Aorta (tissue), 5 donors: ENCODE measurements at regions not wholly inside any gene's neighbourhood (a gene's known extent, or its start where the extent isn't known, plus 50 kb on each side); places are given as distances from the start of the nearest gene placed in this dataset.

Experiments
- ATAC-seq: fragments of 200-7000 bp; cut with Tn5 transposase; one replicate; pipeline ENCODE4 v1.9.1; 2022; ENCODE audit warnings: moderate library complexity; ENCODE audit not compliant: low FRiP score
- DNase-seq, 2 donors: peaks; one replicate each; pipeline ENCODE4 v3.0.0-alpha.2; 2020
- H3K27ac ChIP-seq, 2 donors: one replicate each; pipeline ENCODE4 v1.5.1; 2013; ENCODE audit warnings: low read length in 2 of 2, mild to moderate bottlenecking in 2 of 2, moderate library complexity in 2 of 2, control low read depth in 1 of 2, inconsistent platforms in 1 of 2, low read depth in 1 of 2
- H3K27me3 ChIP-seq, 2 donors: one replicate each; pipeline ENCODE4 v1.6.1; 2013; ENCODE audit warnings: control low read depth in 1 of 2, low read length in 1 of 2, mild to moderate bottlenecking in 1 of 2, moderate library complexity in 1 of 2; ENCODE audit not compliant: insufficient read depth in 2 of 2, control insufficient read depth in 1 of 2
- H3K36me3 ChIP-seq, 2 donors: one replicate each; pipeline ENCODE4 v1.6.1; 2013; ENCODE audit warnings: control low read depth in 1 of 2, low read length in 1 of 2, mild to moderate bottlenecking in 1 of 2; ENCODE audit not compliant: insufficient read depth in 2 of 2, control insufficient read depth in 1 of 2
- H3K4me1 ChIP-seq, 2 donors: one replicate each; pipeline ENCODE4 v1.6.1; 2013; ENCODE audit warnings: low read length in 2 of 2, control low read depth in 1 of 2, mild to moderate bottlenecking in 1 of 2, moderate library complexity in 1 of 2; ENCODE audit not compliant: insufficient read depth in 2 of 2, control insufficient read depth in 1 of 2
- H3K4me3 ChIP-seq, 2 donors: one replicate each; pipeline ENCODE4 v1.5.1; 2013; ENCODE audit warnings: low read length in 2 of 2, control low read depth in 1 of 2, mild to moderate bottlenecking in 1 of 2
- H3K9me3 ChIP-seq: one replicate; pipeline ENCODE4 v1.6.1; 2013; ENCODE audit warnings: mild to moderate bottlenecking, low read length; ENCODE audit not compliant: control insufficient read depth
- WGBS, 2 donors: extraction: QIAGEN DNeasy Blood & Tissue Kit; methylation state at CpG; one replicate each; pipeline ENCODE4 v1.1.7; 2013; 5-methylcytosine and 5-hydroxymethylcytosine counted together
- intact Hi-C, 2 donors: fragments of 100-400 bp; cut with DNase I; formaldehyde crosslinking; loops; one replicate each; pipeline versions ENCODE4 v1.14.2 to v1.15.0; 2022
- donor health status: healthy with polysubstance abuse.
- donor health status: Bipolar disorder and iron deficiency.
- donor health status: DM: no; HTN: no; CAD: no.
- donor health status: DM: no; HTN: no; CAD: no.
- donor health status: DM: yes; HTN: yes; CAD: no.

DNA sequence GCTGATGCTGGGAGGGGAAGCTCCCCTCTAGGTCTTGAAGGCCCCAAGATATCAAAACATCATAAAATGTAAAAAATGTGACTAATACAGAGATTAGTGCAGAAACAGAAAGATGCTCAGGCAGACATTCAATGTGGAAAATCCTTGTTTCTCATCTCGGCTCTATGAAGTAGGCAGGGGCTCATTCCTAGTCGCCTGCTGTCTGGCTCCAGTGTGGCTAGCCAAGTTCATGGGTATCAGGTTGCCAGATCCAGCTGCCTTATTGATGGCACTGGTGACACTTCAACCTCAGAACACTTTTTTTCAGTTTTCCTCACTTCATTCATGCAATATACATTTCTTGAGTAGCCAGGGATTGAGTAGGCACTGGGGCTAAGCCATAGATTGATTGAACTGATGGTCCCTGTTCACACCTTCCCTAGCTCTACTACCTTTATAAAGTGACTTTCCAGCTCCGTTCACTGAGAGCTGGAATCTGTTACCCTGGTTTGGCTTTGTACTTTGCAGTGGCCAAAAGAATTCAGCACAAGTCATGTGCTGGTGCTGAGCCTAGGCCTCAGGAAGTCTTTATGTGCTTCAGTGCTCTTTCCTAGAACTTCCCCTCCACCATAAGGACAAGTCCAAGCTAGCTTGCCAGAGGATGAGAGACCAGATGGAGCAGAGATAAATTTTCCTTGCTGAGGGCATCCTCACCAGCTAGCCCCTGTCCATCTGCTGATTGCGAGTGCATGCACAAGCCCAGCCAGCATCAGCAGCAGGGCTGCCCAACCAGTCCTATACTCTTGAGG is 373.6 kb upstream of the ST6GAL2 start:
- WGBS, 2 donors, result 91 to 92% methylated on average over 4 of the region's 4 CpGs
- H3K4me1 ChIP-seq, result no peaks in the 10 kb centered on the region
- ATAC-seq (no peak), DNase-seq (no peak)
- H3K9me3 ChIP-seq, result no peaks in the 10 kb centered on the region
- no peaks in the 10 kb centered on the region for H3K36me3 ChIP-seq
- H3K4me3 ChIP-seq, result no peak overlapping the region
- intact Hi-C loops, result no loop called here
- H3K27me3 ChIP-seq, result no peaks in the 10 kb centered on the region
- no peak overlapping the region for H3K27ac ChIP-seq

DNA sequence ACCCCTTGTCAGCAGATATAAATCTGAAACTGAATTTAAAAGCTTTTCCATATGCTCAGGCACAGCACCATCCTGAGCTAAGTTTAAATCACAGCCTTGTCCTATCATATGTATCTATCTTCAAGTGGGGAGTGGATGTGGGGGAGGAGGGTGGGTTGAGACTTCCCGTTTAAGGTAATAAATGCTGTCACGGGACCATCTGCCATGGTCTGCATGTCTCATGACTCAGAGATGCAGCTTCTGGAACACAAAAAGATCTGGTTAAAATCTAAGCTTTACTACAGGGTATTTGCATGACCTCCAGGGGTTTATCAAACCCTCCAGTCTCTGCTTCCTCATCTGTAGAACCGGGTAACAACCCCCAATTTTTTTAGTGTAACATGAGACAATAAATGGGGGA is 377.7 kb upstream of the ST6GAL2 start:
- 83% methylated on average over 3 of the region's 3 CpGs for WGBS, 2 donors
- no peak for ATAC-seq
- H3K9me3 ChIP-seq, result no peaks in the 10 kb centered on the region
- no peak for DNase-seq
- intact Hi-C loops, result no loop called here
- H3K4me3 ChIP-seq, result no peak overlapping the region
- H3K27ac ChIP-seq, result no peak overlapping the region
- no peaks in the 10 kb centered on the region for H3K27me3 ChIP-seq
- no peaks in the 10 kb centered on the region for H3K4me1 ChIP-seq
- no peaks in the 10 kb centered on the region for H3K36me3 ChIP-seq

DNA sequence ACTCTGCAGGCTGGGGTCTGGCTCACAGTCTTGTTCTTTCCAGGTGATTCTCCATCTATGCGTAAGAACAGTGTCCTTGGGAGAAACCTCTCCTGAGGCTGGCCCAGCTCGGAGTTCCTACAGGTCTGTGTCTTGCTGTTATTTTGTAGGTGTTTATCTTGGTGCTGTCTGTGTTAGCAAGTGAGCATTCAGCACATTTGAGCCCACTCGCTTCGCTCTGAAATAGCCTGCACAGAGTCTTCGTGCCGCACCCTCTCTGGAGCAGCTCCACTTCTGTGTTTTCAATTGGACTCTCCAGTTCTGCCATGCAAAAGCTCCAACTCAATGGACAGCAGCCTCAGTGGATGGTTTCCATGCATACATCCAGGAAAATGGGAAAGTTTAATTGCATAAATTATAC is 378.2 kb upstream of the ST6GAL2 start:
- no peak for DNase-seq
- intact Hi-C loops, result no loop called here

DNA sequence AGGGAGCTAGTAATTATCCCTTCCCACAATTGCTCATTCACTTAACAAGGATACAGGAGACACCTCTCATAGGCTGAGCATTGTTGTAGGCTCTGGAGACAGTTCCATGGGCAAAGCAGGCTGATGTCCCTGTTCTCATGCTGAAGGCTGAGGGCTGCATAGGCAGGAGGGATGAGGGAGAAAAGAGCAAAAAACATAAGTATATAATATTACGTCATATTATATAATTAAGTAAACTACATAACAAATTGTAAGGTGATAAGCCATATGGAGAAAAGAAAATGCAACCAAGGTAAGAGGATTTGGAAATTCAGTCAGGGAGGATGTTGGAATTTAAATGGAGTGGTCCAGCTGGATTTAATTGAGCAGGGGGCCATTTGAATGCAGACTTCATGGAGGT is 380.6 kb upstream of the ST6GAL2 start:
- H3K9me3 ChIP-seq, result peaks cover 2% of the 10 kb centered on the region
- ATAC-seq, result no peak
- intact Hi-C loops, result no loop called here
- H3K27ac ChIP-seq, result no peak overlapping the region
- H3K4me3 ChIP-seq, result no peak overlapping the region
- H3K27me3 ChIP-seq, result no peaks in the 10 kb centered on the region
- no peaks in the 10 kb centered on the region for H3K36me3 ChIP-seq
- 94 to 96% methylated on average over 1 of the region's 1 CpG for WGBS, 2 donors
- H3K4me1 ChIP-seq, result no peaks in the 10 kb centered on the region
- no peak for DNase-seq

More for the DNA sequence above, 378.2 kb upstream of the ST6GAL2 start:
- Histone ChIP-seq H3K4me3 (no peak overlapping the region), H3K27me3 (no peaks in the 10 kb centered on the region), H3K27ac (no peak overlapping the region), H3K36me3 (no peaks in the 10 kb centered on the region), H3K9me3 (no peaks in the 10 kb centered on the region), H3K4me1 (no peaks in the 10 kb centered on the region)
- no peak for ATAC-seq
- WGBS, 2 donors, result 96% methylated on average over 6 of the region's 6 CpGs

DNA sequence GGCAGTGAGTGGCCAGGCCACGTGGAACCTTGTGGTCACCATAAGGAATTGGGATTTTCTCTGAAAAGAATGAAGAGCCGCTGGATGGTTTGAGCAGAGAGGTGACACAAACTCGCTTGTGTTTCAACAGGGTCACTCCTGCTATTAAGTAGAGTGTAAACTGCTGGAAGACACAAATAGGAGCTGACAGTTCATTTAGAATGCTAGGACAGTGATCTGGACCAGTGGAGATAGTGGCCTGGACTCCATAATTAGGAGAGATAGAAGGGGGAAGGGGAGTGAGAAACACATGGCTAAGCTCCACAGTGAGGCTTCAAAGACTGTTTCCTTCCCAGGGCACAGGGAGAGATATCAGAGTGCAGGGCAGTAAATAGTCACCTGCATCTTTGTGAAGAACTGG is 381.1 kb upstream of the ST6GAL2 start:
- Histone ChIP-seq H3K9me3 (peaks cover 2% of the 10 kb centered on the region), H3K27me3 (no peaks in the 10 kb centered on the region), H3K36me3 (no peaks in the 10 kb centered on the region), H3K4me3 (no peak overlapping the region), H3K4me1 (no peaks in the 10 kb centered on the region), H3K27ac (no peak overlapping the region)
- ATAC-seq (no peak), DNase-seq (no peak)
- 96% methylated on average over 3 of the region's 3 CpGs for WGBS, 2 donors
- intact Hi-C loops, result no loop called here

DNA sequence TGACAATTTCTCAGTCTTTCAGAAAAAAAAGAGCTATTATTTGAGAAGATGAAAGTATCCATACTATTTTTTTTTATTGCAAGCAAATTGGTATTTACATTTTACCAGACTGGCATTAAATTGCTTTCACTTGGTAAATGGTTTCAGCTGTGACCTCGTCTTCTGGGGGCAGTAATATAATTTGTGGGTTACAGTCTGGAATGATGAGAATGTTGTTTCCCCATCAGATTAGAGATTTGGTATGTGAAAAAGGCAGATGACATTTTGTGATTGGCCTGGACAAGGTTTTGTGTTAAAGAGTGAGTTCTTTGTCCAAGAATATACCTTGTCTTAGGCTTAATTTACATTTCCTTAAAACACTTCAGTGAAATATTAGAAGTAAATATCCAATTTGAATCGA is 390.1 kb upstream of the ST6GAL2 start:
- no peaks in the 10 kb centered on the region for H3K36me3 ChIP-seq
- ATAC-seq, result no peak
- intact Hi-C loops, result no loop called here
- no peak for DNase-seq
- no peaks in the 10 kb centered on the region for H3K9me3 ChIP-seq
- H3K27me3 ChIP-seq, result peaks cover 0 to 2% of the 10 kb centered on the region in 2 donors
- 73 to 76% methylated on average over 2 of the region's 2 CpGs for WGBS, 2 donors
- H3K4me3 ChIP-seq, result no peak overlapping the region
- H3K4me1 ChIP-seq, result no peaks in the 10 kb centered on the region
- H3K27ac ChIP-seq, result no peak overlapping the region

DNA sequence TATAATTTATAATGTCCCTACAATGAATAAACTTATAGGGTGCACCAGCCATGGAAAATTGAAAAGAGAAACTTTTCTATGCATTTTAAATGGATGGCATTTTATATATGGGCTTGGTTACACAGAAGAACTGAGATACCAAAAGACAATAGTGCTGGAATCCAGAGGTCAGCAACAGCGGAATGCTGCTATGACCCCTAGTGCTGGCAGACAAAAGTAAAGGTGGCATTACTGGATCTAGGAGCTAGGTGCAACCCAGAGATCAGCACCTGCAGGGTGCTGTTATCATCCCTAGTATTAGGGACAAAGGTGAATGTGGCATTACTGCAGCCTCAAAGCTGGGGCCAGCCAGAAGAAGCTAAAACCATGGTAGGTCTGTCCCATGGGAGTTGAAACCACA is 392.7 kb upstream of the ST6GAL2 start:
- no peak for ATAC-seq
- intact Hi-C loops, result no loop called here
- Histone ChIP-seq H3K4me3 (no peak overlapping the region), H3K27me3 (peaks cover 0 to 2% of the 10 kb centered on the region in 2 donors), H3K9me3 (no peaks in the 10 kb centered on the region), H3K4me1 (no peaks in the 10 kb centered on the region), H3K36me3 (no peaks in the 10 kb centered on the region), H3K27ac (no peak overlapping the region)
- DNase-seq, result no peak
- 94 to 95% methylated on average over 1 of the region's 1 CpG for WGBS, 2 donors

DNA sequence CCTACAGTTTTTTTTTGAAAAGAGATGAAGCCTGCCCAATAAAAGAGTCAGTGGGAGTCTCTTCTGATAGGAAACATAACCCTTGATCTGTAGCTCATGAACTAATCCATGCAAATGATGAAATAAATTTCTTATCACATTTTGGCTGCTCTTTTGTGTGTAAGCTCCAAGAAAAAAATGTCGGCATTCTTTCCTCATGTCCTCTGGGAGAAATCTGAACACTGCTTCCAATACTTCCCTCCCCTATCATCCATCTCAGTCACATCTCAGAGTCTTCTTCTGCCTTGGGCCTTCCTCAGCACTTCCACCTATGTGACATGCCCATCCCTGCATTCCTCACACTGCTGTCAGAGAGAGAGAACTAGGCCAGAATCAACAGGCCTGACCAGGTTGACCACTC is 395.7 kb upstream of the ST6GAL2 start:
- Histone ChIP-seq H3K27me3 (no peaks in the 10 kb centered on the region), H3K36me3 (no peaks in the 10 kb centered on the region), H3K27ac (no peak overlapping the region), H3K9me3 (no peaks in the 10 kb centered on the region), H3K4me3 (no peak overlapping the region), H3K4me1 (no peaks in the 10 kb centered on the region)
- 50% methylated on average over 1 of the region's 1 CpG for WGBS, 2 donors
- peak; percentile 22 for ATAC-seq
- intact Hi-C loops, result no loop called here
- no peak for DNase-seq

DNA sequence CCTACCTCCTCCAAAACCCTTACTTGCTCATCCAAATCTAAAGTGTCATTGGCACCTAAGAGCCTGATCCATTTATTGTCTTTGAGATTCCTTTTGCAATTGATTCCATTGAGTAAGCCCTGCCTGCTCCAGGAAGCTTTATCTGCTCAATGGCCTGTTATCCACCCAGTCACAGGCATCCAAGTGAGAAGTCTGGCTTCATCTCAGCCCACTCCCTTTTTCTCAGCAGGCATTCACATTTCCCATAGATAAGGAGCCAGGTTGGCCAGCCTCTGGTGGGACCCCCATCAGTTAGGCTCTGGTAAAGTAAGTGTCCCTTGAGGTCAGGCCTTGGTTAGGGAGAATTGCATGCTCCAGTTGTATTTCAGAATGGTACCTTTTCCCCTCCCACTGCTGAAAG is 396.2 kb upstream of the ST6GAL2 start:
- ATAC-seq (peak; percentile 30), DNase-seq (no peak)
- Histone ChIP-seq H3K36me3 (no peaks in the 10 kb centered on the region), H3K4me1 (no peaks in the 10 kb centered on the region), H3K4me3 (no peak overlapping the region), H3K9me3 (no peaks in the 10 kb centered on the region), H3K27me3 (no peaks in the 10 kb centered on the region), H3K27ac (no peak overlapping the region)
- intact Hi-C loops, result no loop called here
